Kidney (tissue), 13 donors: ENCODE measurements at regions not wholly inside any gene's neighbourhood (a gene's known extent, or its start where the extent isn't known, plus 50 kb on each side); places are given as distances from the start of the nearest gene placed in this dataset.

Experiments
- DNase-seq, 5 donors: peaks; one replicate each; pipeline ENCODE4 v3.0.0-alpha.2; 2013 to 2020
- FAIRE-seq: peaks from 2 replicates; lab custom pipeline; 2012; peaks lifted over from hg19 to GRCh38; lab: Jason Lieb, UNC
- H3K27ac ChIP-seq, 2 donors: one replicate each; pipeline ENCODE4 v1.7.0; 2013; ENCODE audit warnings: low read depth in 2 of 2, low read length in 2 of 2, inconsistent platforms in 1 of 2
- H3K27me3 ChIP-seq: one replicate; pipeline ENCODE4 v1.7.1; 2013; ENCODE audit warnings: low read length, inconsistent platforms; ENCODE audit not compliant: control insufficient read depth, insufficient read depth
- H3K36me3 ChIP-seq, 3 donors: one replicate each; pipeline versions ENCODE4 v1.7.0 to v1.7.1; 2013; ENCODE audit warnings: low read length in 3 of 3, control low read depth in 1 of 3, inconsistent platforms in 1 of 3; ENCODE audit not compliant: insufficient read depth in 3 of 3, control insufficient read depth in 2 of 3
- H3K4me1 ChIP-seq, 3 donors: one replicate each; pipeline versions ENCODE4 v1.7.0 to v1.7.1; 2013; ENCODE audit warnings: low read length in 3 of 3, inconsistent platforms in 1 of 3, low read depth in 1 of 3; ENCODE audit not compliant: control insufficient read depth in 2 of 3, insufficient read depth in 2 of 3
- H3K4me3 ChIP-seq, 3 donors: one replicate each; pipeline versions ENCODE4 v1.7.0 to v1.8.1; 2013; ENCODE audit warnings: low read length in 3 of 3, control low read depth in 1 of 3, inconsistent platforms in 1 of 3
- H3K9ac ChIP-seq, 3 donors: one replicate each; pipeline versions ENCODE4 v1.7.0 to v1.7.1; 2013; ENCODE audit warnings: low read length in 3 of 3, control low read depth in 1 of 3, inconsistent platforms in 1 of 3
- H3K9me3 ChIP-seq, 3 donors: one replicate each; pipeline versions ENCODE4 v1.7.0 to v1.7.1; 2013; ENCODE audit warnings: low read length in 3 of 3, control low read depth in 1 of 3, inconsistent platforms in 1 of 3; ENCODE audit not compliant: control insufficient read depth in 2 of 3, insufficient read depth in 1 of 3
- intact Hi-C: fragments of 100-400 bp; cut with DNase I; formaldehyde crosslinking; loops from one replicate; pipeline ENCODE4 v1.11.1; 2022
- TF ChIP-seq, protein P1 (sequence below): IDR thresholded peaks from 3 replicates; pipeline ENCODE4 v1.5.1; 2012; ENCODE audit warnings: mild to moderate bottlenecking, moderate library complexity, borderline replicate concordance; ENCODE audit not compliant: insufficient read depth; ENCODE audit errors: extremely low read depth
- donor health status: control.
- donor health status: control.
- donor health status: control.
- donor health status: control.
- donor health status: control.
- donor health status: DM: yes; HTN: yes; CAD: no.
- donor health status: Normal renal cell carcinoma (clear cell type).

GRCh38 chr11:70546191-70546940 lies 148.0 kb downstream of the CTTN start:
- intact Hi-C loops = no loop called here
- Histone ChIP-seq H3K9ac (no peak overlapping the region), H3K36me3 (no peaks in the 10 kb centered on the region), H3K4me3 (no peak overlapping the region), H3K9me3 (no peaks in the 10 kb centered on the region), H3K4me1 (no peaks in the 10 kb centered on the region), H3K27ac (no peak overlapping the region), H3K27me3 (no peaks in the 10 kb centered on the region)
- DNase-seq (peak in 1 of 5 donors; percentile 33), FAIRE-seq (no peak)
- TF ChIP-seq, protein P1, sequence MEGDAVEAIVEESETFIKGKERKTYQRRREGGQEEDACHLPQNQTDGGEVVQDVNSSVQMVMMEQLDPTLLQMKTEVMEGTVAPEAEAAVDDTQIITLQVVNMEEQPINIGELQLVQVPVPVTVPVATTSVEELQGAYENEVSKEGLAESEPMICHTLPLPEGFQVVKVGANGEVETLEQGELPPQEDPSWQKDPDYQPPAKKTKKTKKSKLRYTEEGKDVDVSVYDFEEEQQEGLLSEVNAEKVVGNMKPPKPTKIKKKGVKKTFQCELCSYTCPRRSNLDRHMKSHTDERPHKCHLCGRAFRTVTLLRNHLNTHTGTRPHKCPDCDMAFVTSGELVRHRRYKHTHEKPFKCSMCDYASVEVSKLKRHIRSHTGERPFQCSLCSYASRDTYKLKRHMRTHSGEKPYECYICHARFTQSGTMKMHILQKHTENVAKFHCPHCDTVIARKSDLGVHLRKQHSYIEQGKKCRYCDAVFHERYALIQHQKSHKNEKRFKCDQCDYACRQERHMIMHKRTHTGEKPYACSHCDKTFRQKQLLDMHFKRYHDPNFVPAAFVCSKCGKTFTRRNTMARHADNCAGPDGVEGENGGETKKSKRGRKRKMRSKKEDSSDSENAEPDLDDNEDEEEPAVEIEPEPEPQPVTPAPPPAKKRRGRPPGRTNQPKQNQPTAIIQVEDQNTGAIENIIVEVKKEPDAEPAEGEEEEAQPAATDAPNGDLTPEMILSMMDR = no peak

GRCh38 chr11:70547386-70547785 lies 149.1 kb downstream of the CTTN start:
- FAIRE-seq = no peak
- H3K27me3 ChIP-seq = no peaks in the 10 kb centered on the region

GRCh38 chr11:70547821-70548670 lies 149.7 kb downstream of the CTTN start:
- H3K36me3 ChIP-seq = no peaks in the 10 kb centered on the region
- H3K9ac ChIP-seq = no peak overlapping the region
- intact Hi-C loops = no loop called here
- TF ChIP-seq, protein P1 = no peak
- no peaks in the 10 kb centered on the region for H3K27me3 ChIP-seq
- no peak for FAIRE-seq
- no peak overlapping the region for H3K4me3 ChIP-seq
- H3K27ac ChIP-seq = no peak overlapping the region
- peak in 1 of 5 donors; percentile 18 for DNase-seq
- no peaks in the 10 kb centered on the region for H3K4me1 ChIP-seq
- H3K9me3 ChIP-seq = no peaks in the 10 kb centered on the region

More at GRCh38 chr11:70547386-70547785, 149.1 kb downstream of the CTTN start:
- no peaks in the 10 kb centered on the region for H3K4me1 ChIP-seq
- DNase-seq = peak in 1 of 5 donors; percentile 10
- no peak overlapping the region for H3K27ac ChIP-seq
- TF ChIP-seq, protein P1 = no peak
- no peaks in the 10 kb centered on the region for H3K9me3 ChIP-seq
- H3K36me3 ChIP-seq = no peaks in the 10 kb centered on the region
- H3K4me3 ChIP-seq = no peak overlapping the region
- intact Hi-C loops = no loop called here
- H3K9ac ChIP-seq = no peak overlapping the region
